ENCODE measurements at regions not wholly inside any gene's neighbourhood (a gene's known extent, or its start where the extent isn't known, plus 50 kb on each side); places are given as distances from the start of the nearest gene placed in this dataset.
"Not testable (repeated sequence)": the region's sequence is repeated elsewhere in the genome, so short reads cannot be mapped to it uniquely, and the experiment has no call there.

GRCh38 chr10:117775526-117775925 lies 233.0 kb downstream of the EMX2 start:
- H3K4me3 Mint-ChIP-seq, result no peak overlapping the region
- ATAC-seq (no peak), DNase-seq (no peak)
- no peak overlapping the region for H3K27ac Mint-ChIP-seq
- no peaks in the 10 kb centered on the region for H3K9me3 Mint-ChIP-seq (ENCODE audit: insufficient read depth)
- no peaks in the 10 kb centered on the region for H3K36me3 Mint-ChIP-seq (ENCODE audit: low read depth)
- ChIA-PET CTCF (no interaction called here), POLR2A (no interaction called here)
- H3K4me1 Mint-ChIP-seq (ENCODE audit: low read depth), result no peaks in the 10 kb centered on the region
- H3K27me3 Mint-ChIP-seq (ENCODE audit: low read depth), result peaks cover 6% of the 10 kb centered on the region

GRCh38 chr10:117777222-117777621 lies 234.7 kb downstream of the EMX2 start:
- DNase-seq; H3K36me3 Mint-ChIP-seq (ENCODE audit: low read depth); H3K4me1 Mint-ChIP-seq (ENCODE audit: low read depth); ATAC-seq; POLR2A ChIA-PET; H3K27me3 Mint-ChIP-seq (ENCODE audit: low read depth); H3K9me3 Mint-ChIP-seq (ENCODE audit: insufficient read depth); H3K4me3 Mint-ChIP-seq; H3K27ac Mint-ChIP-seq; CTCF ChIA-PET: not testable (repeated sequence)

GRCh38 chr10:117778241-117778640 lies 235.7 kb downstream of the EMX2 start:
- Mint-ChIP-seq H3K4me1 (ENCODE audit: low read depth) (no peaks in the 10 kb centered on the region), H3K4me3 (no peak overlapping the region), H3K27me3 (ENCODE audit: low read depth) (peaks cover 4% of the 10 kb centered on the region), H3K27ac (no peak overlapping the region), H3K9me3 (ENCODE audit: insufficient read depth) (no peaks in the 10 kb centered on the region), H3K36me3 (ENCODE audit: low read depth) (no peaks in the 10 kb centered on the region)
- CTCF ChIA-PET, result no interaction called here
- ATAC-seq (no peak), DNase-seq (no peak)
- POLR2A ChIA-PET, result no interaction called here

GRCh38 chr10:117780411-117780810 lies 237.9 kb downstream of the EMX2 start:
- H3K9me3 Mint-ChIP-seq (ENCODE audit: insufficient read depth), result no peaks in the 10 kb centered on the region
- H3K27me3 Mint-ChIP-seq (ENCODE audit: low read depth), result peaks cover 4% of the 10 kb centered on the region
- H3K4me1 Mint-ChIP-seq (ENCODE audit: low read depth), result no peaks in the 10 kb centered on the region
- POLR2A ChIA-PET, result no interaction called here
- H3K27ac Mint-ChIP-seq, result no peak overlapping the region
- no peak overlapping the region for H3K4me3 Mint-ChIP-seq
- CTCF ChIA-PET, result no interaction called here
- DNase-seq, result no peak
- no peak for ATAC-seq
- H3K36me3 Mint-ChIP-seq (ENCODE audit: low read depth), result no peaks in the 10 kb centered on the region

GRCh38 chr10:117781216-117781831 lies 238.8 kb downstream of the EMX2 start:
- peaks cover 4% of the 10 kb centered on the region for H3K27me3 Mint-ChIP-seq (ENCODE audit: low read depth)
- ChIA-PET CTCF (no interaction called here), POLR2A (no interaction called here)
- H3K4me3 Mint-ChIP-seq, result no peak overlapping the region
- no peak for ATAC-seq
- no peaks in the 10 kb centered on the region for H3K36me3 Mint-ChIP-seq (ENCODE audit: low read depth)
- no peak overlapping the region for H3K27ac Mint-ChIP-seq
- no peaks in the 10 kb centered on the region for H3K4me1 Mint-ChIP-seq (ENCODE audit: low read depth)
- DNase-seq, result no peak
- no peaks in the 10 kb centered on the region for H3K9me3 Mint-ChIP-seq (ENCODE audit: insufficient read depth)

GRCh38 chr10:117782276-117782675 lies 239.7 kb downstream of the EMX2 start:
- CTCF ChIA-PET, result no interaction called here
- Mint-ChIP-seq H3K4me1 (ENCODE audit: low read depth) (no peaks in the 10 kb centered on the region), H3K36me3 (ENCODE audit: low read depth) (no peaks in the 10 kb centered on the region)

GRCh38 chr10:117783698-117784395 lies 241.3 kb downstream of the EMX2 start:
- no peaks in the 10 kb centered on the region for H3K9me3 Mint-ChIP-seq (ENCODE audit: insufficient read depth)
- H3K36me3 Mint-ChIP-seq (ENCODE audit: low read depth), result no peaks in the 10 kb centered on the region
- no peak for DNase-seq
- ChIA-PET POLR2A (no interaction called here), CTCF (no interaction called here)
- H3K4me3 Mint-ChIP-seq, result no peak overlapping the region
- H3K4me1 Mint-ChIP-seq (ENCODE audit: low read depth), result no peaks in the 10 kb centered on the region
- no peak for ATAC-seq
- no peak overlapping the region for H3K27ac Mint-ChIP-seq
- peaks cover 4% of the 10 kb centered on the region for H3K27me3 Mint-ChIP-seq (ENCODE audit: low read depth)

More at GRCh38 chr10:117782276-117782675, 239.7 kb downstream of the EMX2 start:
- no peak overlapping the region for H3K27ac Mint-ChIP-seq
- H3K4me3 Mint-ChIP-seq, result no peak overlapping the region
- DNase-seq (no peak), ATAC-seq (no peak)
- POLR2A ChIA-PET, result no interaction called here
- peaks cover 4% of the 10 kb centered on the region for H3K27me3 Mint-ChIP-seq (ENCODE audit: low read depth)
- no peaks in the 10 kb centered on the region for H3K9me3 Mint-ChIP-seq (ENCODE audit: insufficient read depth)

- DNase-seq, result no peak
- ChIA-PET POLR2A (no interaction called here), CTCF (no interaction called here)
- no peak for ATAC-seq
- Mint-ChIP-seq H3K27ac (no peak overlapping the region), H3K4me1 (ENCODE audit: low read depth) (no peaks in the 10 kb centered on the region), H3K36me3 (ENCODE audit: low read depth) (no peaks in the 10 kb centered on the region), H3K4me3 (no peak overlapping the region), H3K9me3 (ENCODE audit: insufficient read depth) (no peaks in the 10 kb centered on the region), H3K27me3 (ENCODE audit: low read depth) (no peaks in the 10 kb centered on the region)
Measured at GRCh38 chr10:117784776-117785175, 242.2 kb downstream of the EMX2 start.

GRCh38 chr10:117788911-117789310 lies 246.4 kb downstream of the EMX2 start:
- no peak for ATAC-seq
- POLR2A ChIA-PET, result no interaction called here
- CTCF ChIA-PET, result no interaction called here
- H3K27me3 Mint-ChIP-seq (ENCODE audit: low read depth), result no peaks in the 10 kb centered on the region
- no peaks in the 10 kb centered on the region for H3K9me3 Mint-ChIP-seq (ENCODE audit: insufficient read depth)
- no peaks in the 10 kb centered on the region for H3K36me3 Mint-ChIP-seq (ENCODE audit: low read depth)
- no peak for DNase-seq
- no peak overlapping the region for H3K27ac Mint-ChIP-seq
- H3K4me3 Mint-ChIP-seq, result no peak overlapping the region
- no peaks in the 10 kb centered on the region for H3K4me1 Mint-ChIP-seq (ENCODE audit: low read depth)

GRCh38 chr10:117790179-117790578 lies 247.6 kb downstream of the EMX2 start:
- no peak overlapping the region for H3K27ac Mint-ChIP-seq
- CTCF ChIA-PET, result no interaction called here
- H3K4me3 Mint-ChIP-seq, result no peak overlapping the region
- H3K9me3 Mint-ChIP-seq (ENCODE audit: insufficient read depth), result no peaks in the 10 kb centered on the region
- no peaks in the 10 kb centered on the region for H3K27me3 Mint-ChIP-seq (ENCODE audit: low read depth)
- no peaks in the 10 kb centered on the region for H3K36me3 Mint-ChIP-seq (ENCODE audit: low read depth)
- POLR2A ChIA-PET, result no interaction called here
- H3K4me1 Mint-ChIP-seq (ENCODE audit: low read depth), result no peaks in the 10 kb centered on the region
- no peak for ATAC-seq
- DNase-seq, result no peak

- H3K9me3 Mint-ChIP-seq (ENCODE audit: insufficient read depth), result no peaks in the 10 kb centered on the region
- DNase-seq (no peak), ATAC-seq (no peak)
- POLR2A ChIA-PET, result no interaction called here
- no peak overlapping the region for H3K27ac Mint-ChIP-seq
- H3K36me3 Mint-ChIP-seq (ENCODE audit: low read depth), result no peaks in the 10 kb centered on the region
- no peak overlapping the region for H3K4me3 Mint-ChIP-seq
- no peaks in the 10 kb centered on the region for H3K4me1 Mint-ChIP-seq (ENCODE audit: low read depth)
- H3K27me3 Mint-ChIP-seq (ENCODE audit: low read depth), result no peaks in the 10 kb centered on the region
- CTCF ChIA-PET, result no interaction called here
Measured at GRCh38 chr10:117790621-117791020, 248.1 kb downstream of the EMX2 start.

GRCh38 chr10:117792214-117792613 lies 249.7 kb downstream of the EMX2 start:
- H3K4me1 Mint-ChIP-seq (ENCODE audit: low read depth), result no peaks in the 10 kb centered on the region
- no peak overlapping the region for H3K4me3 Mint-ChIP-seq
- no peaks in the 10 kb centered on the region for H3K27me3 Mint-ChIP-seq (ENCODE audit: low read depth)
- DNase-seq, result no peak
- no peak overlapping the region for H3K27ac Mint-ChIP-seq
- H3K9me3 Mint-ChIP-seq (ENCODE audit: insufficient read depth), result no peaks in the 10 kb centered on the region
- H3K36me3 Mint-ChIP-seq (ENCODE audit: low read depth), result no peaks in the 10 kb centered on the region
- CTCF ChIA-PET, result no interaction called here
- POLR2A ChIA-PET, result no interaction called here
- ATAC-seq, result no peak

GRCh38 chr10:117796130-117796745 lies 250.5 kb downstream of the RAB11FIP2 start:
- H3K9me3 Mint-ChIP-seq (ENCODE audit: insufficient read depth), result no peaks in the 10 kb centered on the region
- CTCF ChIA-PET, result no interaction called here
- POLR2A ChIA-PET, result no interaction called here
- H3K4me3 Mint-ChIP-seq, result no peak overlapping the region
- no peak for ATAC-seq
- no peaks in the 10 kb centered on the region for H3K4me1 Mint-ChIP-seq (ENCODE audit: low read depth)
- no peak overlapping the region for H3K27ac Mint-ChIP-seq
- no peaks in the 10 kb centered on the region for H3K36me3 Mint-ChIP-seq (ENCODE audit: low read depth)
- peaks cover 2% of the 10 kb centered on the region for H3K27me3 Mint-ChIP-seq (ENCODE audit: low read depth)
- no peak for DNase-seq
